ENCODE measurements at regions not wholly inside any gene's neighbourhood (a gene's known extent, or its start where the extent isn't known, plus 50 kb on each side); places are given as distances from the start of the nearest gene placed in this dataset.

- Histone ChIP-seq H3K27me3 (no peaks in the 10 kb centered on the region), H3K9me3 (no peaks in the 10 kb centered on the region), H3K4me1 (no peaks in the 10 kb centered on the region), H3K4me3 (no peak overlapping the region), H3K27ac (no peak overlapping the region), H3K36me3 (ENCODE audit: low read depth, missing control alignments) (no peaks in the 10 kb centered on the region)
- DNase-seq = no peak
- TF ChIP-seq POLR2A (IDR thresholded peaks at IDR 0.05) (no peak), CTCF (IDR thresholded peaks at IDR 0.05) (no peak)
- WGBS, 2 donors = 90 to 98% methylated on average over 4 of the region's 4 CpGs
- intact Hi-C loops (cut with DNase I; ENCODE audit: low total_unique reads) = no loop called here
Observed at GRCh38 chr4:71123951-71124350, 130.5 kb downstream of the DCK start.

- Histone ChIP-seq H3K36me3 (ENCODE audit: low read depth, missing control alignments) (no peaks in the 10 kb centered on the region), H3K4me1 (no peaks in the 10 kb centered on the region), H3K9me3 (no peaks in the 10 kb centered on the region), H3K27ac (no peak overlapping the region), H3K27me3 (no peaks in the 10 kb centered on the region), H3K4me3 (no peak overlapping the region)
- DNase-seq = no peak
- TF ChIP-seq CTCF (IDR thresholded peaks at IDR 0.05) = no peak
- no peak for TF ChIP-seq POLR2A (IDR thresholded peaks at IDR 0.05)
- WGBS, 2 donors = 77 to 85% methylated on average over 4 of the region's 4 CpGs
- intact Hi-C loops (cut with DNase I; ENCODE audit: low total_unique reads) = no loop called here
Observed at GRCh38 chr4:71125137-71125536, 131.7 kb downstream of the DCK start.

GRCh38 chr4:71126719-71127118 lies 133.3 kb downstream of the DCK start:
- no peaks in the 10 kb centered on the region for H3K36me3 ChIP-seq (ENCODE audit: low read depth, missing control alignments)
- DNase-seq = no peak
- no peaks in the 10 kb centered on the region for H3K27me3 ChIP-seq
- 48 to 97% methylated on average over 1 of the region's 1 CpG for WGBS, 2 donors
- no peak for TF ChIP-seq CTCF (IDR thresholded peaks at IDR 0.05)
- intact Hi-C loops (cut with DNase I; ENCODE audit: low total_unique reads) = no loop called here
- no peak overlapping the region for H3K27ac ChIP-seq
- no peaks in the 10 kb centered on the region for H3K4me1 ChIP-seq
- H3K4me3 ChIP-seq = no peak overlapping the region
- no peaks in the 10 kb centered on the region for H3K9me3 ChIP-seq

- intact Hi-C loops (cut with DNase I; ENCODE audit: low total_unique reads) = no loop called here
- Histone ChIP-seq H3K27ac (no peak overlapping the region), H3K9me3 (no peaks in the 10 kb centered on the region), H3K36me3 (ENCODE audit: low read depth, missing control alignments) (no peaks in the 10 kb centered on the region), H3K27me3 (no peaks in the 10 kb centered on the region), H3K4me1 (no peaks in the 10 kb centered on the region), H3K4me3 (no peak overlapping the region)
- no peak for DNase-seq
- 70 to 73% methylated on average over 9 of the region's 9 CpGs for WGBS, 2 donors
- no peak for TF ChIP-seq CTCF (IDR thresholded peaks at IDR 0.05)
- TF ChIP-seq POLR2A (IDR thresholded peaks at IDR 0.05) = no peak
Observed at GRCh38 chr4:71130827-71131603, 137.6 kb downstream of the DCK start.

GRCh38 chr4:71132486-71132885 lies 139.0 kb downstream of the DCK start:
- H3K27me3 ChIP-seq = no peaks in the 10 kb centered on the region
- intact Hi-C loops (cut with DNase I; ENCODE audit: low total_unique reads) = no loop called here

More at GRCh38 chr4:71132486-71132885, 139.0 kb downstream of the DCK start:
- DNase-seq = no peak
- TF ChIP-seq CTCF (IDR thresholded peaks at IDR 0.05) (no peak), POLR2A (IDR thresholded peaks at IDR 0.05) (no peak)
- Histone ChIP-seq H3K9me3 (no peaks in the 10 kb centered on the region), H3K4me1 (no peaks in the 10 kb centered on the region), H3K36me3 (ENCODE audit: low read depth, missing control alignments) (no peaks in the 10 kb centered on the region), H3K27ac (no peak overlapping the region), H3K4me3 (no peak overlapping the region)
